Right ventricle myocardium inferior (tissue), 1 donor: ENCODE measurements at regions not wholly inside any gene's neighbourhood (a gene's known extent, or its start where the extent isn't known, plus 50 kb on each side); places are given as distances from the start of the nearest gene placed in this dataset.
"Not testable (repeated sequence)": the region's sequence is repeated elsewhere in the genome, so short reads cannot be mapped to it uniquely, and the experiment has no call there.

Source experiments
- ATAC-seq: fragments of 200-7000 bp; cut with Tn5 transposase; one replicate; pipeline ENCODE4 v1.9.1; 2020; ENCODE audit warnings: mild to moderate bottlenecking, moderate library complexity
- DNase-seq: peaks from one replicate; pipeline ENCODE4 v3.0.0; 2021; ENCODE audit errors: missing footprints
- intact Hi-C: fragments of 100-400 bp; cut with DNase I; formaldehyde crosslinking; loops from one replicate; pipeline ENCODE4 v1.11.0; 2022
- donor health status: DM: no; HTN: yes; CAD: no; lungs with severe emphysema.

- intact Hi-C loops: no loop called here
- no peak for DNase-seq
- no peak for ATAC-seq
Measured at GRCh38 chr3:19825193-19825592, 108.8 kb downstream of the EFHB start.

DNA sequence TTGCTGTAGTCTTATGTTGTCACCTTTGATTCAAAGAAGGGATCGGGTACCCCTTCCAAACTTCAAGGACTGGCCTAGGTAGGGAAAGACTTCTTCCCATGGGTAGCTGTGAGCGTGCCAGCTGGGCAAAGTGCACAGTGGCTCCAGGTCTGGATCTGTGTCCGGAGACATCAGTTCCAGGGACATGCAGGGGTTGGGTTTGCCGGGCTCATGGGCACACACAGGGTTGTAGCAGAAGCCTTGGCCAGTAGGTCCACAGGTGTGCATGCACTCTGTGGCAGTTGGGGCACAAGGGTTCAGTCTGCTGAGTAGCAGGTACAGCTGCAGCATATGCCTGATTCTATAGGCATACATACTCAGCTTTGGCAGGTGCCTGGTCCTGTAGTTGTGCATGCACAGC lies 111.2 kb downstream of the EFHB start:
- intact Hi-C loops: no loop called here
- DNase-seq (no peak), ATAC-seq (no peak)

DNA sequence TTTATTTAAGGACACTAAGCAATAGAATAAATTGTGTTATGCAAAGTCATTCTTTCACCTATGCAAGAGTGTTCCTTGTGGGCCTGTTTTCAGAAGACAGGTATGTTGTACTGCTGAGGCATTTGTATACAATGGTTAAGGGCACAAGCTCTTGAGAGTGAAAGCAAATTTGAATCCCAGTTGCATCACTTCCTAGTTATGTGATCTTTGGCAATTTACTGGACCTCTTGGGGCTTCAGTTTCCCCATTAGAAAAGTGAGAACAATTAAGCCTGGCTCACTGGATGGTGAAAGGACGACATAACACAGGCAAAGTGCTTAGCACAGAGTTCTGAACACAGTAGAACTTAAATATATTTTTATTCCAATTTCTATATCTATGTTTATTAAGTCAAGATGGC lies 117.4 kb downstream of the EFHB start:
- intact Hi-C loops: no loop called here

GRCh38 chr3:19815805-19816204 lies 118.2 kb downstream of the EFHB start:
- DNase-seq (no peak), ATAC-seq (no peak)
- intact Hi-C loops: no loop called here

More for the DNA sequence above, 117.4 kb downstream of the EFHB start:
- ATAC-seq (no peak), DNase-seq (no peak)

DNA sequence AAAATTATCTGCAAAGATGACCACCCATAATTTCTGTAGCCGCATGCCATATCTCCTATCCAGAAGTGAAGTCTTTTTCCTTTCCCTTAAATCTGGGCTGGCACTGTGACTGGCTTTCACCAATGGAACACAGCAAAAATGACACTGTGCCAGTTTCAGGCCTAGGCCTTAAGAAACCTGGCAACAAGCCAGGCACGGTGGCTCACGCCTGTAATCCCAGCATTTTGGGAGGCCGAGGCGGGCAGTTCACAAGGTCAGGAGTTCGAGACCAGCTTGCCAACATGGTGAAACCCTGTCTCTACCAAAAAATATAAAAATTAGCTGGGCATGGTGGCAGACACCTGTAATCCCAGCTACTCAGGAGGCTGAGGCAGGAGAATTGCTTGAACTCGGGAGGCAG lies 120.3 kb downstream of the EFHB start:
- intact Hi-C loops, ATAC-seq, DNase-seq: not testable (repeated sequence)

- ATAC-seq (no peak), DNase-seq (no peak)
- intact Hi-C loops: no loop called here
Measured at GRCh38 chr3:19811689-19812088, 122.3 kb downstream of the EFHB start.

DNA sequence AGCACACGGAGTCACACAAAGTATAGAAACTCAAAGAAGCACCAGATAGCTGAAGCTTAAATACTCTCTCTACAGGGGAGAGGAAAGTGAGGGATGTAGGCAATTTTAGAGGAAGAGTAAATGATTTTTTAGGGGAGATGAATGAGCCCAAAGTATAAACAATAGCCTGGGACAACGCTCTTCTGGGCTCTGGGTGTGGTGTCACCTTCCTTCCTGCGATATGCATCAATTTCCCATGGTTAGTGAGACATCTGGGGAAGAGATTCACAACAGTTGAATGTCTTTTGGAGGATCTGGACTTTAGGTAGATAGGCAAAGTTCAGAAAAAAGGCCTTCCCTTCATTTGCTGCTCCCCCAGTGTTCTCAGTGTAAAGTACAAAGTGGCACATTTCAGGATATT lies 125.2 kb downstream of the EFHB start:
- DNase-seq (no peak), ATAC-seq (no peak)
- intact Hi-C loops: loop anchor here (2.0 kb wide), 1 partner anchor 90 kb away; no protein-coding TSS in a partner anchor

- ATAC-seq (no peak), DNase-seq (no peak)
- intact Hi-C loops: no loop called here
Measured at GRCh38 chr3:19799887-19800286, 134.1 kb downstream of the EFHB start.

GRCh38 chr3:19799115-19799514 lies 134.9 kb downstream of the EFHB start:
- ATAC-seq (no peak), DNase-seq (no peak)
- intact Hi-C loops: no loop called here

DNA sequence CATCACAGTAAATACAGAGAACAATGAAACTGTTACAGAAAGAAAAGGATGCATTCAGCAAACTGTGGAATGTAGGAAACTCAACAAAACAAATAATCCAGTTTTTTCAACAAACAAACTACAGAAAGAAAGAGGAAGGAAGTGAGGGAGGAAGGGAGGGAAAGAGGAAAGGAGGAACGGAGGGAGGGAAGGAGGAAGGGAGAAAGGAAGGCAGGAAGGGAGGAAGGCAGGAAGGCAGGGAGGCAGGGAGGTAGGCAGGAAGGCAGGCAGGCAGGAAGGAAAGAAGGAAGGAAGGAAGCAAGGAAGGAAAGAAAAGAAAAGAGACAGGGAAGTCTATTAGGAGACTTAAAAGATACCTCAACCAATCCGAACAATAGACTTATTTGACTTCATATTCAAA lies 135.7 kb downstream of the EFHB start:
- DNase-seq: no peak
- no peak for ATAC-seq
- intact Hi-C loops: no loop called here

- no peak for ATAC-seq
- intact Hi-C loops: no loop called here
- DNase-seq: no peak
Measured at GRCh38 chr3:19792388-19792787, 141.6 kb downstream of the EFHB start.

- intact Hi-C loops: no loop called here
- ATAC-seq (no peak), DNase-seq (no peak)
Measured at GRCh38 chr3:19775765-19776164, 158.3 kb downstream of the EFHB start.

GRCh38 chr3:19769694-19770093 lies 164.3 kb downstream of the EFHB start:
- DNase-seq: no peak
- intact Hi-C loops: no loop called here

DNA sequence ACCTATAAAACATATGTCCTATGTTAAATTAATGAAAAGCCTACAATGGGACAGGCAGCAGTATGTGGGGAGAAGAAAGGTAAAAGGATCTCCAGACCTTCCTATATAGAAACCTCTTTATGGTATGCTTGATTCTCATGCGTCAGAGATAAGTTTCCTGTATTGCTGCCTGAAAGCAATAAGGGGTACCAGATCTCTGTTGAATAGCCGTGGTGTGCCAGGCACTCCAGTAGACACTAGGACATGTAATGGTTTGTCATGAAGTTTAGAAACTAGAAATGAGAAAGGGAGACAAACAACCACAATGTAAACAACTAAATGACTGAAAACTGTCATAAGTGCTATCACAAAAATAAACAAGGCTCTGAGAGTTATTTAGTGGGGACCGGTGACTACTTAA lies 168.1 kb downstream of the EFHB start:
- no peak for ATAC-seq
- DNase-seq: no peak
- intact Hi-C loops: no loop called here

More at GRCh38 chr3:19769694-19770093, 164.3 kb downstream of the EFHB start:
- ATAC-seq: no peak

- intact Hi-C loops: no loop called here
- ATAC-seq (no peak), DNase-seq (no peak)
Measured at GRCh38 chr3:19757773-19758172, 176.2 kb downstream of the EFHB start.

DNA sequence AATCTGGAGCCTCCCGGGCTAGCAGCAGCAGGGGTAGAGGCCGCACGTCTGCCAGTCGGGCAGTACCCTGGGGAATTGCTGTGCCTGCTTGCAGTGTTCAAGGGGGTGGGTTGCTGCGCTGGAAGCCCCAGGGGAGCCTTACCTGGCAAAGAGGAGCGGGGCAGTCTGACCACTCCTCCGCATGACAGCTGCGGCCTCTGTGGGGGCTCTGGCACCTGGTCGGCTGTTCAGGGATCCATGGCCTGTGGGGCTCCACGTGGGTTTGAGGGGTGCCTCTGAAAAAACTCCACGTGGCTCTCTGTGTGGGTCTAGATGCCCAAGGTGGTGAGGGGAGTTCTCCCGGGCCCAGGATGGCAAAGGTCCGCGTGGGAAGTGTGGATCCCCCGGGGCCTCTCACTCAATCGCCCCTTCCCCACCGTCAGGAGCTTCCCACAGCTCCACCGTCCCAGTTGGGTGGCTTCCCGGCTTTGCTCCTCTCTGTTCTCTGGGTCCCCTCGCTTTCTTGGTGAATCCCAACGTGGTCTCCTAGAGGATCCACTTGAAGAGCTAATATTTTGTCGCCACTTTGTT lies 184.5 kb downstream of the EFHB start:
- intact Hi-C loops: no loop called here
- DNase-seq (no peak), ATAC-seq (no peak)

DNA sequence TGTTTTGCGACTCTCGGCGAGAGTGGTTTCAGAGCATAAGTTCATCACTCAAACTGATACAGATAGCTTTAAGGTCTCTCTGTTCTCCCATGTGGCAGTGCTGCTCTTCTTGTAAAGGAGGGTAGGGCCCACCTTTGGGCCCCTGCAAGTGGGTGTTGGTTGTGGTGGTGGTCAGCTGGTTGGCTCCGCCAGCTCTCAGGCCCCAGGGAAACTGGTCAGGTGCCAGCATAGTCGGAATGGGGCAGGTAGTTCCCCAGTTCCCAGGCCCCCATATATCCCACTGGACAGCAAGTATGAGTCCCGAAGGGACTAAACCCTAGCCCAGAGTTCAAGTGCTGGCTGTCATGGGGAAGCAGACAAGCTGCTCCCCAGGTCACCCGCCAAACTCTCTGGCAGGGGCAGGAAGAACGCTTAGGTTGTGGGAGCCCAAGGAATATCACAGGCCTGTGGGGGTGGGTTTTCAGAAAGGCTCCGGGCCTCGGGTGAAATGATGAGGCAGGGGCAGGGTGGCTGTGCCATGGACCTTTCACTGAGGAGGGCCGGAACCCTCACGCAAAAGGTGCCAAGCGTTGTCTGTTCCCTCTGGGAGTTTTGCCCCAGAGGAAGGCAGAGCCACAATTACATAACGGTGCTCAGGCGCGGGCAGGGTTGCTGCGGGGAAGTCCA lies 185.1 kb downstream of the EFHB start:
- intact Hi-C loops: no loop called here
- ATAC-seq (no peak), DNase-seq (no peak)

GRCh38 chr3:19744047-19744446 lies 190.0 kb downstream of the EFHB start:
- no peak for ATAC-seq
- intact Hi-C loops: no loop called here
- no peak for DNase-seq

DNA sequence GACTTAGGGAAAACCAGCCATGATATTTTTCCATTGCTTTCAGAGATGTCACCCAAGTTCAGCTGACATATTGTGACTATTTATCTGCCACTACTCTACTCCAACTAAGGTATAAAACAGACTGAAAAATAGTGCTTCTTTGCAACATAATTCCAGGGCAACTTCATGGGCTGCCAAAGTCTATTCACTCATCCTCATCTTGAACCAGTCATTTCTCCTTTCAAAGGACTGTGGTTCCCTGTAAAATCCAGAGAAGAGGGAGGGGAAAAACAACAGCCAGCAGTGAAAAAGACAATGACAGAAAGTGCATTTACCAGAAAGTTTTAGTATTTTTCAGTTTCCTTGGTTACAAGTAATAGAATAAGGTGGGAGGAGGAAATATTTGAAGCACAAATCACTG lies 191.1 kb downstream of the EFHB start:
- intact Hi-C loops: no loop called here
- DNase-seq (no peak), ATAC-seq (no peak)

DNA sequence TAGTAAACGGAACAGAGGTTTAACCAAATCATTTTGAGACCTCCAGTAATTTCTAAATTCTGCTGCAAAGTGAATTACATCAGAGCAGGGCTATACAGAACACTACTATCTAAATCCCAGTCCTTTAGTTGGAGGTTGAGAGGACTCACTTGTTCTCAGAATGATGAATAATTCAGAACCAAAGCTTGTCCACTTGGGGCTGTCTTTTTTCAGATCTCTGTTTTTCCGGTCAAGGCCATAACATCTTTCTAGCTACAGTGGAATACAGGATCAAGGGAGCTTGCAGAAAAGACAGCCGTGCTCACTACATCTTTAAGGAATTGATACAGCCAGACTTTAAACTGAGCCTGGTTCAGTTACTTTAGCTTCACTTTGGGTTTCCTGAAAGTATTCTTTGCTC lies 194.5 kb downstream of the EFHB start:
- ATAC-seq: no peak
- DNase-seq: no peak
- intact Hi-C loops: no loop called here

- intact Hi-C loops: no loop called here
- DNase-seq (no peak), ATAC-seq (no peak)
Measured at GRCh38 chr3:19738846-19739245, 195.2 kb downstream of the EFHB start.
